ENCODE measurements at regions not wholly inside any gene's neighbourhood (a gene's known extent, or its start where the extent isn't known, plus 50 kb on each side); places are given as distances from the start of the nearest gene placed in this dataset.
A peak's percentile ranks its signal among the peaks of the same experiment; 100 is the strongest.
"Not testable (repeated sequence)": the region's sequence is repeated elsewhere in the genome, so short reads cannot be mapped to it uniquely, and the experiment has no call there.

- DNase-seq: no peak
These were observed 125.7 kb upstream of the RNF32 start for GRCh38 chr7:156514851-156515250.

GRCh38 chr7:156511426-156511825, 129.1 kb upstream of the RNF32 start:
- no peak for DNase-seq

DNA sequence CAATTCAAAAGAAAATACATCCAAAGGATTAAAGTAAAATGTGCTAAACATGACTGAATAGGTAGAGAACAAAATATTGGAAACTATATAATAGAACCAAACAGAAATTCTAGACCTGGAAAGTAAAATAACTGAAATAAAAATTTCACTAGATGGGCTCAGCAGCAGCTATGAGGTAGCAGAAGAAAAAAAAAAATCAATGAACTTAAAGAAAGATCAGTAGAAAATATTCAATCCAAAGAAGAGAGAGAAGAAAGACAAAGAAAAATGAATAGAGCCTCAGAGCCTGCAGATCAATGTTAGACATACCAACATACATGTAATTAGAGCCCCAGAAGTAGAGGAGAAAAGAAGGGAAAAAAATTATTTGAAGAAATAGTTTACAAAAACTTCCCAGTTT, 129.6 kb upstream of the RNF32 start:
- DNase-seq: no peak

GRCh38 chr7:156509216-156509615, 131.4 kb upstream of the RNF32 start:
- DNase-seq: no peak

DNA sequence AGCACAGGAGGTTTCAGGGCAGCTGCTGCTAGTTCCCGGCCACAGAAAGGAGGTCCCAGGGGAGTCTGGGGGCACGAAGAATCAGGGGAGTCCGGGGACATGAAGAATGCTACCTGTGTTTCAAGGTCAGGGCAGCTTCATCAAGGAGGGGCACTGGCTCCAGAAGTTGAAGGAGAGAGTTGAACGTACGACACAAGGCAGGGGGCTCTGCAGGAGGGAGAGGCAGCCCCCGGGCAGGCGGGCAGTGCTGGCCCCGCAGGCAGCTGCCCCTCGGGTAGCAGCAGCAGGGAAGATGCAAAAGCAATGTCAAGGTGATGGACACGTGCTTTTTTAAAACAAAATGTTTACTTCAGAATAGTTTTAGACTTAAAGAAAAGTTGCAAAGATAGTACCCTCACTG, 134.7 kb upstream of the RNF32 start:
- DNase-seq: no peak

DNA sequence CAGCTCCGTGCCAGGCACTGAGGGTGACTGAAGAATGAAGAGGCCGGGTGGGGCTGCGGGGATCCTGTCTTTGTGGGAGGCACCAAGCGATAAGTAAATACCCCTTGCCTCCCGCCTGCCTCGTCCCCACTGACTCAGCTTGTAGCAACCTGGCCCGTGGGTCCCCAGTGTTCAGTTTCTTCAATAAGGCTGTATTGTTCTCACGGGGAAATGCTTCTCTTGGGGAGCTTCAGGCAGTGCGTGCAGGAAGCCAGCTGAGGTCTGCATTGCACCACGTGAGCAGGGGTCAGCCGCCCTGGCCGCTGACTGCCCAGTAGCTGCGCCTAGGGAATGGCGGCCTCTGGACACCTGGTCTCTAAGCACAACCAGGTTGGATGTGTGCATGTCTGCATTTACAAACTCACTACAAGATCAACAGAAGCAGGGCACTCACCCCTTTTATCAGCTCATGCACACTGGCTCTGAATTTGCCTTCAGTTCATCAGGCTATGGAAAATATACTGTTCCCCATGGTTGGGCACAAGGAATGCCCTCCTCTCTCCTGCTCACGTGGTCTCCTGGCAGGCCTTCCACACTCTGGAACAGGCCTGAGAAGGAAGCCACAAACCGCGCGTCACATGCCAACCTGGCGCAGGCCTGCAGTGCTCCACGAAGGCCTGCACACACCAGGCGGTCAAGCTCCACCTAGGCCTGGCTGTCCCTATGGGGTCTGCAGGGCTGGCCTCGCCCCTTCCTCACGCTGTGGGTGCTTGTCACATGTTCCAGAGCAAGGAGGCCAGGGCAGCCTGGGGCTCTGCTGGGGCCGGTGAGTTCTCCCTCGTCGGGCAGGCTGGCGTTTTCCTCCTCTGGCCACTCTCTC, 135.7 kb upstream of the RNF32 start:
- no peak for DNase-seq

GRCh38 chr7:156504006-156504405, 136.6 kb upstream of the RNF32 start:
- no peak for DNase-seq

- DNase-seq: no peak
These were observed 137.4 kb upstream of the RNF32 start for GRCh38 chr7:156503196-156503595.

GRCh38 chr7:156501815-156502214, 138.8 kb upstream of the RNF32 start:
- not testable (repeated sequence) for DNase-seq

DNA sequence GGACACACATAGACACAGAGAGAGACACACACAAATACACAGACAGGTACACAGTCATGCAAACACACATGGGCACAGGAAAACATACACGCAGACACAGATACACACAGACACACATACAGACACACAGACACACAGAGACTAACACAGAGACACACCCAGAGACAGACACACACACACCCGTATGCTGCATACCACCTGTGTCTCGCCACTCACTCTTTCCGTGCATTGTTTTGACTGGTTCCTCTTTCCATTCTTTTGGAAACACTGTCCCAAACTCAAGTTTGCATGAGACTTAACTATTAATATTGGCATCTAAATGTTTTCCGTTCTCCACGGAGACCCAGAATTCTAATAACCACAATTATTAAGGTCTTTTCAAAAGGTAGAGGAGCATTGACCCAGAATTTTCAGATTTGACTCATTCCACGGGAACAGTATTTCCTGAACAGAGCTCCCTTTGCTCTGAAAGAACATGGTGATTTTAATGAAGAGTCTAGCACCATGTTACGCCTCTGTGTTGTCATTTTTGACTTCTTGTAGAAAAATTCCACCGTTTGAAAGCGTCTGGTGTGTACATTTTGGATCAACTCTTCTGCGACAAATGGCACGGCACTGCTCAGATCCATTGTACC, 141.2 kb upstream of the RNF32 start:
- DNase-seq: no peak

DNA sequence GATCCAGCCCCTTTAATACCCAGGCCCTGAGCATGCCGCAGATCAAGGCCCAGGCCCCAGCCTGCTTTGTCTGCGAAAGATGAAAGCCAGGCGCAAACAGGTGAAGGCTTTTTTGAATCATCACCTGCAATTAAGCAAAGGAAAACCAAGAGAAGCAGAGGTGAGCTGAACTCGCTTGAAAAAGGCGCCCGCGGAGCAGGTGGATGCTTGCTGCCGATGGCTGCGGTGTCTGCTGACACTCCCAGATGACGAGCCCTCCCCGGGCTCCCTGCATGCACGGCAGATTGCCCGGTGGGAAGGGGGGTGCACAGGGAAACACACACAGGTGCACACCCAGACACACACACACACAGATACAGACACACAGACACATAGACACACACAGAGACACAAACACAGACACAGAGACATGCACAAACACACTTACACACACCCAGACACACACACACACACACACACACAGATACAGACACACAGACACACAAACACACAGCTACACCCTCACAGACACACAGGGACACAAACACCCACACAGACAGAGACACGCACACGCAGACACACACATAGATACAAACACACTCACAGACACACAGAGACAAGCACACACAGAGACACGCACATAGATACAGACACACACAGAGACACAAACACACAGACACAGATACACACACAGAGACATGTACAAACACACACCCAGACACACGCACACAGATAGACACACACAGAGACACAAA, 142.6 kb upstream of the RNF32 start:
- peak; percentile 87 for DNase-seq

DNA sequence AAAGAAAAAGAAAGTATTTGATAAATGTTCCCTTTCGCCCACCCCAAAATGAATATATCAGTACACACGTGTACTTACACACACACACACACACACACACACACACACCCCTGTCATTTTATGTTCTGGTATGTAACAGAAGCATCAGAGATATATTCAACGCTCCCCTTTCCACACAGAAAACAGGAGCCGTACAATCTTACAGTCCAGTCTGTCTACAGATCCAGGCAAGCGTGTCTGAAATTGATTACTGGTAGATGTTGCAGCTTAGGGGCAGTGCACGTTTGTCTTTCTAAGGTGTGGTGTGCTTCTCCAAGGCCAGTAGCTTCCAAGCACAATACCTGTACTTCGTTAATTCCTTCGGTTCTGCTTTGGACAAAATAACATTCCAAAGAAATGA, 143.7 kb upstream of the RNF32 start:
- no peak for DNase-seq

DNA sequence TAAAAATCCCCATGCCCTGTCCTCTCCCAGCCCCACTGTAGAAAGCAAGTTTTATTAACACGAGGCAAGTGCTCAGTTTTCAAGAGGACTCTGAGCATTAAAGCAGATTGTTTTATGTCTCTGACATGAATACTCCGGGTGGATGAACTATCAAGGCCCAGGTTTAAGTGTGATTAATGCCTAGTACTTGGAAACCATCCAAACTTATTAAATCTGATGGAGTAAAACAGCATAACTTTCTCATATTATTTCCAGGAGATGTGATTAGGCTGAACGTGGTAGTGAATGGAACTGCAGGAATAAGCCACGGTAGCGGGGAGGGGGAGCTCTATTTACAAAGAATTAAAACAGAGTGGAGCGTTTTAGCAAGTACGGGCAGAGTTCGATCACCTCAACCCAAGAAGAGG, 144.2 kb upstream of the RNF32 start:
- peak; percentile 21 for DNase-seq

DNA sequence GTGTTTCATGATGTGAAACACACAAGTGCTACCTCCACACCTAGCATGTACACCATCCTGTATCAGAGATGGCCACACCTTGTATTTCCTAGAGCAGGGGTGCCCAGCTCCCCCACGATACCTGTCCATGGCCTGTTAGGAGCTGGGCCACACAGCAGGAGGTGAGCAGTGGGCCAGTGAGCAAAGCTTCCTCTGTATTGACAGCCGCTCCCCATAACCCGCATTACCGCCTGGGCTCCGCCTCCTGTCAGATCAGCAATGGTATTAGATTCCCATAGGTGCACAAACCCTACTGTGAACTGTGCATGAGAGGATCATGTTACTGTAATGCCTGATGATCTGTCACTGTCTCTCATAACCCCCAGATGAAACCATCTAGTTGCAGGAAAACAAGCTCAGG, 145.6 kb upstream of the RNF32 start:
- peak; percentile 28 for DNase-seq

DNA sequence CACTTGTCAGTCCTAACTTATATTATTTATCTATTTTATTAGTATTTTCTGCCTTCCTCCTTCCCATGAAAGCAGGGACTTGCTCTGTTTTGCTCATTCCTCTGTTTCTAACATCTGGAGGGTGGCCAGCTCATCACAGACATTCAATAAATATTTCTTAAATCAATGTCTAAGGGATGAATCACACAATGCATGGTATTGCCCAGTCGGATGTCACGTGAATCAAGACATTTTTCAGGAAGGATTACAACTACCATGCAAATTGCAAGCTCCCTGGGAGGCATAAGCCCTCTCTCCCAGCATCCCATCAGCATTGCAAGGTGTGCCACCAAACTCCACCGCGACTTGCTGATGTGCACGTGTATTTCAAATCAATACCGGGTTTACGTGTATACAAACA, 146.6 kb upstream of the RNF32 start:
- no peak for DNase-seq

- DNase-seq: no peak
These were observed 148.4 kb upstream of the RNF32 start for GRCh38 chr7:156492170-156492569.

- no peak for DNase-seq
These were observed 149.1 kb upstream of the RNF32 start for GRCh38 chr7:156491435-156491834.

- DNase-seq: no peak
These were observed 150.4 kb upstream of the RNF32 start for GRCh38 chr7:156490021-156490800.

DNA sequence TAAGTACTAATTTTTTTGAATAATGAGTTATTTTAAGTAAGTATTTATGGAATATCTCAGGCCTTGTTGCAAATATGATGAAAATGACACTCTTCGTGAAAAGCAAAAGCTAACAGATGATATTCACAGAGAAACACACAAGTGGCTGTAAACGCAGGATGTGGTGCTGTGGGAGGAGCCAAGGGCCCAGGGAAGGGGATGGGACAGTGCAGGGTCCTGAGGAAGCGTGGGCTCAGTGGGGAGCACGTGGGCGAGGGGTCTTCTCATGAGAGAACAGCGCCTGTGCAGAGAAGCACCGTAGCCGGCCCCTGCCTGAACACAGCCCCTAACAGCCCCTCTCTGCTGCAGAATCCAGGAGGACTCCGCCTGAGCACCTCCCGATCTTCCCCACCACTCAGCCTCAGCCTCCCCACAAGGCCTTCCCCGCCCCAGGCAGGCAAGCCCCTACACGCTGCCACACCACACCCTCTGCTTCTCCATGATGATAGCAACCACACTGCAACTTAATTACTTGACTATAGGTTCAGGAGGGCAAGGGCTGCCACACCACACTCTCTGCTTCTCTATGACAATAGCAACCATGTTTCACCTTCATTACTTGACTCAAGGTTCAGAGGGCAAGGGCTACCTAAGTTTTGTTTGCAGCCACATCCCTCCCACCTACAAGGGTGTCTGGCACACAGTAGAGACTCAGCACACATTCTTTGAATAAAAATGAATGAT, 152.6 kb upstream of the RNF32 start:
- DNase-seq: no peak

DNA sequence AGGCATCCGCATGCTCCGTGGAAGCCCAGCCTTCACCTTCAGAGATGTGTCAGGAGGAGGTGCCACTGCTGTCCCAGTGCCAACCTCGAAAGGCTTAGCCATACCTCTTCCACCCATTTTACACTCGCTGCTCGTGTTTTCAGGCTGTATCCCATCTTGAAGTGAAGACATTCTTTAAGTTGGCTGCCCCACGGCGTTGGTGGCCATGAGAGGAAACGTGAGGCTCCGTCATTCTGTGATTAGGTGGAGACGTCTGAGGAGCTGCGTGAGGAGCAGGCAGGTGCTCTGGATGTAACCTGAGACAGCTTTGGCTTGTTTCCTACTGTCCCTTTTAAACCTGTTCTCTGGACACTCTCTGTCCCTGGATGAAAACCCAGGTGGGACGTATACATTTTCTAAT, 159.9 kb upstream of the RNF32 start:
- peak; percentile 30 for DNase-seq

DNA sequence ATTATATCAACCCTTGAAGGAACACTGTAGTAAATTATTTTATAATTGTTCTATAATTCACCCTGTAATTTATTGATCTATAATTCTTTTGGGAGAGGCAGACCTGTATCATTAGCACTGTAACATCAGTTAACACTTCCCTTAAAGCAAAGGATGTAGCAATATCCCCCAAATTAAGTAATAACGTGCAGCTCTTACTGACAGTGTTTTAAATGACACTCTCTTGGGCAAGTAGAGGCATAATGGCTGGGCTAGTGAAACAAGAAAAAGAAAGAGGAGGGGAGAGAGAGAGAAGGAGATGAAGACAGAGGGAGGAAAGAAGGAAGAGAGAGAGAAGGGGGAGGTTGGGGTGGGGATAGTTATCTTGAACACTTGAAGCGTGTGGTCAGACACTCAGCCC, 161.0 kb upstream of the RNF32 start:
- DNase-seq: no peak

- no peak for DNase-seq
These were observed 162.1 kb upstream of the RNF32 start for GRCh38 chr7:156478486-156478885.
